Neuronal stem cell (in vitro differentiated cells): ENCODE measurements at regions not wholly inside any gene's neighbourhood (a gene's known extent, or its start where the extent isn't known, plus 50 kb on each side); places are given as distances from the start of the nearest gene placed in this dataset.

Experiments used
- DNase-seq: peaks from one replicate; pipeline ENCODE4 v3.0.0-alpha.2; 2013; ENCODE audit warnings: low spot score
- H2AFZ ChIP-seq: one replicate; pipeline ENCODE4 v1.6.1; 2013; ENCODE audit warnings: mild to moderate bottlenecking, low read length, inconsistent platforms
- H2AK5ac ChIP-seq: 2 replicates; pipeline ENCODE4 v1.6.1; 2013; ENCODE audit warnings: low read depth, mild to moderate bottlenecking, inconsistent platforms, low read length, moderate library complexity, mixed read lengths
- H2BK120ac ChIP-seq: 2 replicates; pipeline ENCODE4 v1.6.1; 2013; ENCODE audit warnings: low read depth, mild to moderate bottlenecking, inconsistent platforms, low read length, moderate library complexity, mixed read lengths
- H2BK12ac ChIP-seq: one replicate; pipeline ENCODE4 v1.6.1; 2013; ENCODE audit warnings: low read length, inconsistent platforms
- H2BK15ac ChIP-seq: 2 replicates; pipeline ENCODE4 v1.6.1; 2013; ENCODE audit warnings: mild to moderate bottlenecking, low read length, inconsistent platforms, mixed read lengths
- H2BK5ac ChIP-seq: one replicate; pipeline ENCODE4 v1.6.1; 2013; ENCODE audit warnings: inconsistent platforms, mild to moderate bottlenecking, low read length, moderate library complexity
- H3K14ac ChIP-seq: one replicate; pipeline ENCODE4 v1.6.1; 2013; ENCODE audit warnings: low read length, inconsistent platforms
- H3K18ac ChIP-seq: 2 replicates; pipeline ENCODE4 v1.6.1; 2013; ENCODE audit warnings: low read length, inconsistent platforms
- H3K23ac ChIP-seq: 2 replicates; pipeline ENCODE4 v1.6.1; 2013; ENCODE audit warnings: low read depth, mild to moderate bottlenecking, mixed read lengths, low read length, inconsistent platforms; ENCODE audit not compliant: poor library complexity
- H3K27ac ChIP-seq: replicated peaks from 3 replicates; pipeline ENCODE4 v1.5.1; 2013; ENCODE audit warnings: low read length, inconsistent platforms
- H3K27me3 ChIP-seq, 3 experiments: 2 replicates each; pipeline ENCODE4 v1.6.1; 2013; ENCODE audit warnings: low read length in 3 of 3, mild to moderate bottlenecking in 2 of 3, inconsistent platforms in 1 of 3, low read depth in 1 of 3, mixed read lengths in 1 of 3, moderate library complexity in 1 of 3; ENCODE audit not compliant: control insufficient read depth in 3 of 3, insufficient read depth in 3 of 3
- H3K36me3 ChIP-seq, 2 donors: replicated peaks in 1 of 2; 2 replicates each; pipeline ENCODE4 v1.6.1; 2013; ENCODE audit warnings: low read length in 2 of 2; ENCODE audit not compliant: control insufficient read depth in 2 of 2, insufficient read depth in 2 of 2
- H3K4ac ChIP-seq: 2 replicates; pipeline ENCODE4 v1.6.1; 2013; ENCODE audit warnings: inconsistent platforms, mild to moderate bottlenecking, low read length, moderate library complexity
- H3K4me1 ChIP-seq, 2 donors: 1 replicate in 1 of 2; 2 replicates in 1 of 2; pipeline ENCODE4 v1.6.1; 2013; ENCODE audit warnings: low read length in 2 of 2, low read depth in 1 of 2; ENCODE audit not compliant: control insufficient read depth in 2 of 2, insufficient read depth in 1 of 2
- H3K4me2 ChIP-seq: one replicate; pipeline ENCODE4 v1.6.1; 2013; ENCODE audit warnings: mild to moderate bottlenecking, low read length, inconsistent platforms; ENCODE audit not compliant: insufficient read depth, poor library complexity, severe bottlenecking
- H3K4me3 ChIP-seq, 2 donors: 2 replicates each; pipeline ENCODE4 v1.5.1; 2013; ENCODE audit warnings: low read length in 2 of 2, mild to moderate bottlenecking in 2 of 2, inconsistent platforms in 1 of 2, moderate library complexity in 1 of 2
- H3K79me1 ChIP-seq: one replicate; pipeline ENCODE4 v1.6.1; 2013; ENCODE audit warnings: low read depth, mild to moderate bottlenecking, inconsistent platforms, low read length, moderate library complexity
- H3K9ac ChIP-seq: one replicate; pipeline ENCODE4 v1.6.1; 2013; ENCODE audit warnings: mild to moderate bottlenecking, low read depth, low read length, inconsistent platforms; ENCODE audit not compliant: poor library complexity
- H3K9me3 ChIP-seq, 2 donors: replicated peaks in 1 of 2; 2 replicates each; pipeline versions ENCODE3 to v1.6.1; 2013; ENCODE audit warnings: low read length in 2 of 2, mild to moderate bottlenecking in 2 of 2, inconsistent platforms in 1 of 2, low read depth in 1 of 2, mixed read lengths in 1 of 2, moderate library complexity in 1 of 2; ENCODE audit not compliant: control insufficient read depth in 2 of 2, insufficient read depth in 1 of 2
- H4K8ac ChIP-seq: one replicate; pipeline ENCODE4 v1.6.1; 2013; ENCODE audit warnings: low read depth, mild to moderate bottlenecking, inconsistent platforms, low read length, moderate library complexity
- H4K91ac ChIP-seq: one replicate; pipeline ENCODE4 v1.6.1; 2013; ENCODE audit warnings: low read length, low read depth, mild to moderate bottlenecking, inconsistent platforms; ENCODE audit not compliant: poor library complexity
- WGBS, 2 donors: extraction: QIAGEN DNeasy Blood & Tissue Kit; methylation state at CpG; one replicate each; pipeline ENCODE4 v1.1.7; 2013; ENCODE audit warnings: missing lambda C conversion rate in 2 of 2, mixed read lengths in 1 of 2; ENCODE audit not compliant: insufficient read length in 2 of 2, insufficient replicate concordance in 1 of 2; ENCODE audit errors: extremely low coverage in 2 of 2; 5-methylcytosine and 5-hydroxymethylcytosine counted together

DNA sequence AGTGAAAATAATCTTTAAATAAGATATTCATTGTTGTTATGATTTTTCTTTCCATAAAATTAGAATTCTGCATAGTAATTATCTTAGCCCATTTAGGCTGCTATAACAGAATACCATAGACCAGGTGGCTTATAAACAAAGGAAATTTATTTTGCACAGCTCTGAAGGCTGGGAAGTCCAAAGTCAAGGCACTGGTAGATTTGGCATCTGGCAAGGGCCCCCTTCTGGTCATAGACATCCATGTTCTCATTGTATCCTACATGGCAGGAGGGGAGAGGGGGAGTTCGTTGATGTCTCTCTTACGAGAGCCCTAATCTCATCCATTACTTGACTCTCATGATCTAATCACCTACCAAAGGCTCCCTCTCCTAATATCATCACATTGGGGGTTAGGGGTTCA, 175.0 kb upstream of the CCN2 start:
- H3K4me1 ChIP-seq = peaks cover 8 to 23% of the 10 kb centered on the region in 2 donors
- H3K27ac ChIP-seq = no peak overlapping the region
- H2BK5ac ChIP-seq = no peak overlapping the region
- no peak for DNase-seq
- H3K9me3 ChIP-seq = no peaks in the 10 kb centered on the region
- H3K14ac ChIP-seq = no peak overlapping the region
- H3K4me2 ChIP-seq = no peak overlapping the region
- no peak overlapping the region for H3K9ac ChIP-seq
- no peak overlapping the region for H2BK12ac ChIP-seq
- H3K4me3 ChIP-seq = no peak overlapping the region
- no peak overlapping the region for H2AFZ ChIP-seq
- no peak overlapping the region for H4K8ac ChIP-seq
- H2AK5ac ChIP-seq = no peak overlapping the region
- H3K18ac ChIP-seq = no peak overlapping the region
- no peak overlapping the region for H4K91ac ChIP-seq
- no peak overlapping the region for H3K23ac ChIP-seq
- H2BK120ac ChIP-seq = no peak overlapping the region
- WGBS, 2 donors = no CpG with 5 or more reads among the region's 2 CpGs
- no peaks in the 10 kb centered on the region for H3K27me3 ChIP-seq
- no peak overlapping the region for H2BK15ac ChIP-seq
- no peak overlapping the region for H3K4ac ChIP-seq
- H3K36me3 ChIP-seq = no peaks in the 10 kb centered on the region
- no peaks in the 10 kb centered on the region for H3K79me1 ChIP-seq

DNA sequence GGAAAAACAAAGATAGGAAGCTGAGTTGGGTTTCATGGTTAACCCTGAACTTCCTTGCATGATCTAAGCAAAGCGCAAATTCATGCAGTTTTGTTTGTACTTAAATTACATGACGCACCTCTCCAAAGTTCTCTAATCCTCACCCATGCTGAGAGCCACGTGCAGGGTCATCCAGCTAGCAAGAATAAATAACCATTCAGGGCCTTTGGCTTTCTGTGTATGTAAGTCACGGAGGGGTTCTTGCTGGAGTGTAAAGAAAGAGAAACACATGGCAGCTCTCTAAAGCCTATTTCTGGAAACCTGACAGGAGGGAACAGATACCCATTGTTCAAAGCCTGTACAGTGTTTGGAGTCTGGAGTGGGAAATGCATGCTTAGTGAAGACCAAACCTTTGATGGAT, 171.7 kb upstream of the CCN2 start:
- H3K9me3 ChIP-seq = no peaks in the 10 kb centered on the region
- no peak overlapping the region for H2BK15ac ChIP-seq
- WGBS, 2 donors = no CpG with 5 or more reads among the region's 4 CpGs
- no peak overlapping the region for H3K4me3 ChIP-seq
- no peaks in the 10 kb centered on the region for H3K27me3 ChIP-seq
- H3K4me2 ChIP-seq = no peak overlapping the region
- H3K23ac ChIP-seq = no peak overlapping the region
- no peak overlapping the region for H3K14ac ChIP-seq
- no peaks in the 10 kb centered on the region for H3K36me3 ChIP-seq
- no peak overlapping the region for H4K8ac ChIP-seq
- H3K4me1 ChIP-seq = peaks cover 5 to 16% of the 10 kb centered on the region in 2 donors
- DNase-seq = no peak
- H2AFZ ChIP-seq = peak overlapping the region; percentile 75
- H2BK12ac ChIP-seq = no peak overlapping the region
- H3K9ac ChIP-seq = no peak overlapping the region
- H2BK120ac ChIP-seq = no peak overlapping the region
- H2BK5ac ChIP-seq = no peak overlapping the region
- no peak overlapping the region for H2AK5ac ChIP-seq
- no peaks in the 10 kb centered on the region for H3K79me1 ChIP-seq
- no peak overlapping the region for H3K4ac ChIP-seq
- H3K27ac ChIP-seq = no peak overlapping the region
- H4K91ac ChIP-seq = no peak overlapping the region
- H3K18ac ChIP-seq = no peak overlapping the region

DNA sequence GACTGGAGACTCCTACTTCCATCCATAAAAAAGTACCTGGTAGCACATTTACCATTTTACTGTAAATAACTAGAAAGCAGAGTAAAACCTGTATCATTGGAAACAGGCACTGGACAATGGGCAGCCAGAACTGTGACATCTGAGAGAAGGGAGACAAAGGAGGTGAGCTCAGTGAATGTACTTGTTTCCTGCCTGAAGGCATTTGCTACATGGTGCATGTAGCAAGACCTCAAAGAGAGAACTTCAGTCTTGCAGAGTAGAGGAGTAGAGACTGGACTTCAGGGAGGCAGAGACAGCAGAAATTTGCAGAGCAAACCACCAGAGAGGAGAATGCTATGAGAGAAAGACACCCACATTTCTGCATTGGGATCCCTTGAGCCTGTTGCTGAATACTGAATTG, 171.0 kb upstream of the CCN2 start:
- H3K18ac ChIP-seq = no peak overlapping the region
- H3K4me2 ChIP-seq = no peak overlapping the region
- H3K9ac ChIP-seq = no peak overlapping the region
- H4K8ac ChIP-seq = no peak overlapping the region
- H3K4me3 ChIP-seq = no peak overlapping the region
- no peak for DNase-seq
- H3K9me3 ChIP-seq = no peaks in the 10 kb centered on the region
- H2BK12ac ChIP-seq = no peak overlapping the region
- no peak overlapping the region for H2BK120ac ChIP-seq
- no peaks in the 10 kb centered on the region for H3K36me3 ChIP-seq
- H3K27me3 ChIP-seq = no peaks in the 10 kb centered on the region
- no peak overlapping the region for H3K4ac ChIP-seq
- H3K79me1 ChIP-seq = no peaks in the 10 kb centered on the region
- H2AFZ ChIP-seq = peak overlapping the region; percentile 75
- H2BK5ac ChIP-seq = no peak overlapping the region
- no peak overlapping the region for H3K27ac ChIP-seq
- H3K14ac ChIP-seq = no peak overlapping the region
- no peak overlapping the region for H3K23ac ChIP-seq
- no peak overlapping the region for H4K91ac ChIP-seq
- no peak overlapping the region for H2BK15ac ChIP-seq
- no peak overlapping the region for H2AK5ac ChIP-seq
- peaks cover 5 to 16% of the 10 kb centered on the region in 2 donors for H3K4me1 ChIP-seq

DNA sequence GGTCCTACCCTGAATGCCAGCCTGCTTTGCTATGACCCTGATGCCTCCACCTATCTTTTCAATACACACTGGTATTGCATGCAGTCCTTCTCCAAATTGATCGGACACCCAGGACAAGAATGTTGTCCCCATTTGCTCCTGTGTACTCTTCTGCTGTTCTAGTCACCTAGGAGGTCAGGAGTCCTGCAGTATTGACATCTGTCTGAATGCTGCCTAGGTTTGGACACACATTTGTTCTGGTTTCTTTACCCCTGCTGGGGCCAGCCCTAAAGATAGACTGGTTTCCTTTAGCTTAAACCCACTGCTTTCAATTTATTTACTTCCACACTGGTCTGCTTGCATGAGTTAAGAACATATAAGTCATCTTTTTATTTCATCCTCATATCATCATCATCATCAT, 167.0 kb upstream of the CCN2 start:
- H2BK12ac ChIP-seq = no peak overlapping the region
- H2AK5ac ChIP-seq = no peak overlapping the region
- H3K36me3 ChIP-seq = no peaks in the 10 kb centered on the region
- H4K91ac ChIP-seq = no peak overlapping the region
- no peak overlapping the region for H3K9ac ChIP-seq
- H3K4me2 ChIP-seq = no peak overlapping the region
- no peak overlapping the region for H3K23ac ChIP-seq
- H3K18ac ChIP-seq = no peak overlapping the region
- no peak overlapping the region for H3K4me3 ChIP-seq
- no peak for DNase-seq
- no peak overlapping the region for H3K14ac ChIP-seq
- H3K79me1 ChIP-seq = no peaks in the 10 kb centered on the region
- no peak overlapping the region for H4K8ac ChIP-seq
- no peak overlapping the region for H2AFZ ChIP-seq
- H2BK5ac ChIP-seq = no peak overlapping the region
- H3K27ac ChIP-seq = no peak overlapping the region
- no peak overlapping the region for H2BK15ac ChIP-seq
- no CpG with 5 or more reads among the region's 1 CpG for WGBS, 2 donors
- H2BK120ac ChIP-seq = no peak overlapping the region
- H3K4ac ChIP-seq = no peak overlapping the region
- no peaks in the 10 kb centered on the region for H3K9me3 ChIP-seq
- no peaks in the 10 kb centered on the region for H3K27me3 ChIP-seq
- peaks cover 5 to 11% of the 10 kb centered on the region in 2 donors for H3K4me1 ChIP-seq
